ENCODE measurements at regions not wholly inside any gene's neighbourhood (a gene's known extent, or its start where the extent isn't known, plus 50 kb on each side); places are given as distances from the start of the nearest gene placed in this dataset.

DNA sequence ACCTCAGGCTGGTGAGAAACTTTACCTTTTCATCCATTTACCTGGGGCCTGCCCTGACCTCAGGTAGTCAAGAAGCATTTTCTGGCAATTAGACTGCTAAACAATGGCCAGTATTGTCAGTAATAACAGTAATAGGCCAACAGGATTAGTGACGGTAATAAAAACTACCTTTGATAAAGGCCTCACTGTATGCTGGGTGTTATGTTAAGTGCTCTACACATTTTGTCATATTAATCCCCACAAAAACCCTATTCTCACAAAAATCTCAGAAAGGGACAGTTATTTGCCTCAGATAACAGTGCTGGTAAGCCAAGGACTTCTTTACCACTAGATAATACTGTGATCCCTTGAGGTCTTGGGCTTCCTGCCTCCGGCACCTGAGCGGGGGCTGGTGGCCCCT, 191.4 kb downstream of the FOXD2 start:
- no peak for DNase-seq (ENCODE audit: low read depth)
- H3K4me3 ChIP-seq (ENCODE audit: low read depth, low read length): no peak overlapping the region
- no peak for TF ChIP-seq CTCF (IDR thresholded peaks at IDR 0.05; ENCODE audit: low read depth, low read length, missing control alignments)

- DNase-seq (ENCODE audit: low read depth): no peak
- H3K4me3 ChIP-seq (ENCODE audit: low read depth, low read length): no peak overlapping the region
- TF ChIP-seq CTCF (IDR thresholded peaks at IDR 0.05; ENCODE audit: low read depth, low read length, missing control alignments): no peak
These were observed 192.5 kb downstream of the FOXD2 start for GRCh38 chr1:47630346-47630745.

GRCh38 chr1:47631411-47631995, 193.7 kb downstream of the FOXD2 start:
- DNase-seq (ENCODE audit: low read depth): no peak
- no peak for TF ChIP-seq CTCF (IDR thresholded peaks at IDR 0.05; ENCODE audit: low read depth, low read length, missing control alignments)
- H3K4me3 ChIP-seq (ENCODE audit: low read depth, low read length): no peak overlapping the region

GRCh38 chr1:47635111-47635510, 197.3 kb downstream of the FOXD2 start:
- no peak overlapping the region for H3K4me3 ChIP-seq (ENCODE audit: low read depth, low read length)
- DNase-seq (ENCODE audit: low read depth): no peak
- TF ChIP-seq CTCF (IDR thresholded peaks at IDR 0.05; ENCODE audit: low read depth, low read length, missing control alignments): no peak

DNA sequence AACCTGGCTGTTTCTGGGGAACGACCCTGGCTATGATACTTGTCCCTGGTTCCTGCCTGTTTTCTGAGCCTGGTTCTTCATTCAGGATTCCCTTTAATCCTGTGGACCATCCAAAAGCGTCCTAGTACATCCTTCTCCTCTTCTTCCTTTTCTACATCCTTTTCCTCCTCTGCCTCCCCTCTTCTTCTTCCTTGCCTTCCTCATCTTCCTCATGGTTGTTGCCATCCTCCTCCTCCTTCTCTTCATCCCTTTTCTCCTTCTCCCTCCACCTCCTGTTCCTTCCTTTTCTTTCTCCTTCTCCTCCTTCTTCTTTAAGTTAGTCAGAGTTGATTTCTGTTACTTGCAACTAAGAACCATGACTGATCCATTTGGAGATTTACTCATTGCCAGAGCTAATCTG, 197.8 kb downstream of the FOXD2 start:
- no peak for DNase-seq (ENCODE audit: low read depth)
- no peak for TF ChIP-seq CTCF (IDR thresholded peaks at IDR 0.05; ENCODE audit: low read depth, low read length, missing control alignments)
- no peak overlapping the region for H3K4me3 ChIP-seq (ENCODE audit: low read depth, low read length)

- no peak for TF ChIP-seq CTCF (IDR thresholded peaks at IDR 0.05; ENCODE audit: low read depth, low read length, missing control alignments)
- no peak for DNase-seq (ENCODE audit: low read depth)
- no peak overlapping the region for H3K4me3 ChIP-seq (ENCODE audit: low read depth, low read length)
These were observed 199.4 kb downstream of the FOXD2 start for GRCh38 chr1:47637111-47637685.

DNA sequence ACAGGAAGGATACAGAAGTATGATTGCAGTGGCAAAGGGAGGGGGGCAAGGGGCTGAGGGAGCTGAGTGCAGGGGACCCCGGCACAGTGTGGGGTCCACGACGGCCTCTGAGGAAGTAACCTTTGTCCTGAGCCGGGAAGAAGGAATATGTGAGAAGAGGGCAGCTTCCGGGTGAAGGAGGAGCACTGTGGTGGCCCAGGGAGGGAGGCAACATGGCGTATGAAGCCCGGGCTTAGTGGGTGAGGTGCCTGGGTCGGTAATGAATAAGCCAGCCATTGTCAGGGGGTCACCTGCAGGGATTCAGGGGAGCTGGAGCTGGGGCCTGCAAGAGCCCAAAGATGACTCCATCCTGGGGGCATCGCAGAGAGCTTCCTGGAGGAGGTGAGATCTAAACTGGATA, 200.4 kb downstream of the FOXD2 start:
- H3K4me3 ChIP-seq (ENCODE audit: low read depth, low read length): no peak overlapping the region
- no peak for TF ChIP-seq CTCF (IDR thresholded peaks at IDR 0.05; ENCODE audit: low read depth, low read length, missing control alignments)
- DNase-seq (ENCODE audit: low read depth): no peak

All from GM12864 (cell line).